ENCODE measurements at regions not wholly inside any gene's neighbourhood (a gene's known extent, or its start where the extent isn't known, plus 50 kb on each side); places are given as distances from the start of the nearest gene placed in this dataset.

GRCh38 chr1:18011703-18012102, 95.9 kb upstream of the IGSF21 start:
- TF ChIP-seq POLR2A (IDR thresholded peaks at IDR 0.05) (no peak), CTCF (IDR thresholded peaks at IDR 0.05 in 8 of 11, conservative IDR thresholded peaks at IDR 0.05 in 3 of 11) (no peak), POLR2AphosphoS5 (IDR thresholded peaks at IDR 0.05) (no peak)
- WGBS, 5 donors, result 77 to 100% (median 90%) methylated on average over 1 of the region's 1 CpG

GRCh38 chr1:18012686-18013085, 94.9 kb upstream of the IGSF21 start:
- Histone ChIP-seq H3K4me1 (no peaks in the 10 kb centered on the region), H3K27me3 (replicated peaks in 1 of 7) (peaks cover 0 to 67% (median 0%) of the 10 kb centered on the region in 7 donors), H3K36me3 (no peaks in the 10 kb centered on the region), H3K4me3 (no peak overlapping the region), H3K27ac (no peak overlapping the region), H3K9me3 (peaks cover 0 to 3% (median 0%) of the 10 kb centered on the region in 8 donors)
- intact Hi-C loops (cut with DNase I; ENCODE audit: low total_unique reads), result no loop called here
- no peak for DNase-seq
- WGBS, 5 donors, result 73 to 81% (median 80%) methylated on average over 8 of the region's 8 CpGs
- TF ChIP-seq POLR2A (IDR thresholded peaks at IDR 0.05), result no peak
- no peak for TF ChIP-seq POLR2AphosphoS5 (IDR thresholded peaks at IDR 0.05)
- TF ChIP-seq CTCF (IDR thresholded peaks at IDR 0.05 in 8 of 11, conservative IDR thresholded peaks at IDR 0.05 in 3 of 11), result no peak

More at GRCh38 chr1:18011703-18012102, 95.9 kb upstream of the IGSF21 start:
- Histone ChIP-seq H3K27me3 (replicated peaks in 1 of 7) (peaks cover 0 to 72% (median 0%) of the 10 kb centered on the region in 7 donors), H3K4me1 (no peaks in the 10 kb centered on the region), H3K4me3 (no peak overlapping the region), H3K9me3 (peaks cover 0 to 3% (median 0%) of the 10 kb centered on the region in 8 donors), H3K36me3 (no peaks in the 10 kb centered on the region), H3K27ac (no peak overlapping the region)
- DNase-seq, result no peak
- intact Hi-C loops (cut with DNase I; ENCODE audit: low total_unique reads), result no loop called here

- Histone ChIP-seq H3K4me1 (no peaks in the 10 kb centered on the region), H3K27me3 (replicated peaks in 1 of 7) (peaks cover 0 to 67% (median 0%) of the 10 kb centered on the region in 7 donors), H3K4me3 (no peak overlapping the region), H3K27ac (no peak overlapping the region), H3K9me3 (peaks cover 0 to 3% (median 0%) of the 10 kb centered on the region in 8 donors), H3K36me3 (no peaks in the 10 kb centered on the region)
- intact Hi-C loops (cut with DNase I; ENCODE audit: low total_unique reads), result no loop called here
- TF ChIP-seq CTCF (IDR thresholded peaks at IDR 0.05 in 8 of 11, conservative IDR thresholded peaks at IDR 0.05 in 3 of 11) (no peak), POLR2A (IDR thresholded peaks at IDR 0.05) (no peak), POLR2AphosphoS5 (IDR thresholded peaks at IDR 0.05) (no peak)
- whole genome bisulfite sequencing, 5 donors, result 51 to 59% (median 55%) methylated on average over 7 to 8 of the region's 8 CpGs
- no peak for DNase-seq
Observed at GRCh38 chr1:18013216-18013615, 94.4 kb upstream of the IGSF21 start.

- no peak for TF ChIP-seq POLR2A (IDR thresholded peaks at IDR 0.05)
- no peak for TF ChIP-seq POLR2AphosphoS5 (IDR thresholded peaks at IDR 0.05)
- no peak for TF ChIP-seq CTCF (IDR thresholded peaks at IDR 0.05 in 8 of 11, conservative IDR thresholded peaks at IDR 0.05 in 3 of 11)
- Histone ChIP-seq H3K4me1 (no peaks in the 10 kb centered on the region), H3K4me3 (no peak overlapping the region), H3K36me3 (no peaks in the 10 kb centered on the region), H3K27me3 (replicated peaks in 1 of 7) (peaks cover 0 to 62% (median 0%) of the 10 kb centered on the region in 7 donors), H3K9me3 (peaks cover 0 to 3% (median 0%) of the 10 kb centered on the region in 8 donors), H3K27ac (no peak overlapping the region)
- DNase-seq, result no peak
- 58 to 78% (median 68%) methylated on average over 8 of the region's 8 CpGs for WGBS, 5 donors
- intact Hi-C loops (cut with DNase I; ENCODE audit: low total_unique reads), result no loop called here
Observed at GRCh38 chr1:18015719-18016118, 91.9 kb upstream of the IGSF21 start.

Data from spleen (tissue), 11 donors.